LNCAP (cell line): ENCODE measurements at regions not wholly inside any gene's neighbourhood (a gene's known extent, or its start where the extent isn't known, plus 50 kb on each side); places are given as distances from the start of the nearest gene placed in this dataset.

Experiments used
- TF ChIP-seq, protein P1 (sequence below): fragments of 450-650 bp; IDR thresholded peaks from 2 replicates; pipeline ENCODE4 v1.5.1; 2017; ENCODE audit warnings: mild to moderate bottlenecking

DNA sequence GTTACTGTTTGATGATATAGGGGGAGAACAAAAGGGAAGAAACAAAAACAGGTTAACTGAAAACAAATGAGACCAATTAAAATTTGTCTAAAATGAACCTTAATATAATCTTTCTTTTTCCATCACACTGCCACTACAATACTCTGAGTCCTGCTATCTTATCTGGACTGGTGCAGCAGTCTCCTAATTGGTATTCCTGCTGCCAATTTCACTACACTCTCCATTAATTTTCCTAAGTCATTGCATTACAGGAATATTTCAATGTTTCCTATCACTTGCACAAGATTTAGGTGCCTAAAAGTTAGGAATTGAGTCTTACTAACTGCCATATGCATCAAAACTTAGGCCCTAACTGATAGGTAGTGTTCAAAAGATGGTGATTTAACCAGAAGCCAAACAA lies 884.9 kb upstream of the MGAT4C start:
- TF ChIP-seq, protein P1, sequence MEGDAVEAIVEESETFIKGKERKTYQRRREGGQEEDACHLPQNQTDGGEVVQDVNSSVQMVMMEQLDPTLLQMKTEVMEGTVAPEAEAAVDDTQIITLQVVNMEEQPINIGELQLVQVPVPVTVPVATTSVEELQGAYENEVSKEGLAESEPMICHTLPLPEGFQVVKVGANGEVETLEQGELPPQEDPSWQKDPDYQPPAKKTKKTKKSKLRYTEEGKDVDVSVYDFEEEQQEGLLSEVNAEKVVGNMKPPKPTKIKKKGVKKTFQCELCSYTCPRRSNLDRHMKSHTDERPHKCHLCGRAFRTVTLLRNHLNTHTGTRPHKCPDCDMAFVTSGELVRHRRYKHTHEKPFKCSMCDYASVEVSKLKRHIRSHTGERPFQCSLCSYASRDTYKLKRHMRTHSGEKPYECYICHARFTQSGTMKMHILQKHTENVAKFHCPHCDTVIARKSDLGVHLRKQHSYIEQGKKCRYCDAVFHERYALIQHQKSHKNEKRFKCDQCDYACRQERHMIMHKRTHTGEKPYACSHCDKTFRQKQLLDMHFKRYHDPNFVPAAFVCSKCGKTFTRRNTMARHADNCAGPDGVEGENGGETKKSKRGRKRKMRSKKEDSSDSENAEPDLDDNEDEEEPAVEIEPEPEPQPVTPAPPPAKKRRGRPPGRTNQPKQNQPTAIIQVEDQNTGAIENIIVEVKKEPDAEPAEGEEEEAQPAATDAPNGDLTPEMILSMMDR = no peak

DNA sequence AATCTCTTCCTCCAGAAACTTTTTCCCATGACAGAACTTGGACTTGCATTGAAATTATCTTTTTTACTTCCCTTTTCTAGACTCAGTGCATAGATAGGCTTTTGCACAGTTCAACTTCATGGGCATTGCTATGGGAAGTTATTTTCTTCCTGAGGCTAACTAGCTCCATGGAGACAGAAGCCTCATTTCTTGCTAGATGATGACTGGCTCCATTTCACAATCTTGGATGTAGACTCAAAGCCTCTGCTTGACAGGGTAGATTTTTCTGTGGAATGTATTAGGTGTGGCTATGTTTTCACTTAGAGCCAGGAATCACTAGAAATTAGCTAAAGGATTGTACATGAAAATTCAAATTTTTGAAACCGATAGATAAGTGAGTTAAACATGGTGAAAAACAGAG lies 884.1 kb upstream of the MGAT4C start:
- TF ChIP-seq, protein P1 = no peak

DNA sequence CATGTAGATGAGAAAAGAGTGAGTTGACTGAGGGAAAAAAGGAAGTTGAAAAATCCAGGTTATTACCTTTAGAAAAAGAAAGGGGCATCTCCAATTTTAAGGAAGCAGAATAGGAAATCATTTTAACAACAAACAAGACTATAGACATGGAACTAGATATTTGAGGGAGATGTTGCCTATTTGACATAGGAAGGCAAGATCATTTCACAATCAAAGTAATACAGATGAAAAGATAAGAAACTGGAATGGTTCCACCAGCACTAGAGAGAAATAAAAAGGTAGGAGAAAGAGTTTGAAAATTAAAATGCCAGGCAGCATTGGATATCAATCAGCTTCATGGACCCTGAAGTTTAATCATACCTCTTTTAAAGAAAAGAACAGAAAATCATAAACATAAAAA lies 881.0 kb upstream of the MGAT4C start:
- TF ChIP-seq, protein P1 = no peak

DNA sequence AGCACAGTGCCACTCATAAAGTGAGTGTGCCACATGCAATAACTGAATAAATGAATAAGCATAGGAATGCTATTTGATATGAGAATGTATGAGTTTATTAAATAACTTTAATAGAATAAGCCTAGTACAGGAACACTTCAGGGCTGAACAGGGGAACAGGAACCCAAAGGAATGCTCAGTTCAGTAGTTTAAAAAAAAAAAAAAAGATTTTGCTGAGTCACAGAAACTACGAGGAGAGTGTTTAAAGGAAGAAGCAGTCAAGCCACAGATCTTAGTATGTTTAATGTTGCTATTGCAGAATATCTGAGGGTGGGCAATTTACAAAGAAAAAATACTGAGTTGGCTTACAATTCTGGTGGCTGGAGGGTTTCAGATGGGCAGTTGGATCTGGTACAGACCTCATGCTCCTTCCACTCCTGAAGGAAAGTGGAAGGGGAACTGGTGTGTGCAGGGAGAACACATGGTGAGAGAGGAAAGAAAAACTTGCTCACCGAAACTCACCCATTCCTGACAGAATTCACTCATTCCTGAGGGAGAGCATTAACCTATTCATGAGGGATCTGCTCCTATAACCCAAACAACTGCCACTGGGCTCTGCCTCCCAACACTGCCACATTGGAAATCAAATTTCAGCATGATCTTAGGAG lies 880.3 kb upstream of the MGAT4C start:
- TF ChIP-seq, protein P1 = no peak

DNA sequence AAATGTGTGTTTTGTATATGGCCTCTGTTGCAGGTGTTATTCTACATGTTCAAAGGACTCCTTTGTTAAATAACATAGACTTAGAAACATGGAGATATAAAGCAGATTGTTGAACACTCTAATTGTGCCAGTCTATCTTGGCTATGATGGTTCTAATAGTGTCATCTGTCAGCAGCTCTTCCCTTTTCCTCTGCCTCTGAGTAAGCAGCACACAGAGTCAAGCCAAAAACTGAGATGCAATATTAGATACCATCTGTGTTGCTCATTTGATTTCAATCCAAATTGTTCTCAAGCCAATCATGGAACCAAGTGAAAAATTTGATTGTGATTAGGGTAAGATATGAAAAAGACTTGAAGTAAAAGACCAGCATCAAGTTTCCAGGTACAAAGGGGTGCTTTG lies 871.1 kb upstream of the MGAT4C start:
- TF ChIP-seq, protein P1 = no peak

DNA sequence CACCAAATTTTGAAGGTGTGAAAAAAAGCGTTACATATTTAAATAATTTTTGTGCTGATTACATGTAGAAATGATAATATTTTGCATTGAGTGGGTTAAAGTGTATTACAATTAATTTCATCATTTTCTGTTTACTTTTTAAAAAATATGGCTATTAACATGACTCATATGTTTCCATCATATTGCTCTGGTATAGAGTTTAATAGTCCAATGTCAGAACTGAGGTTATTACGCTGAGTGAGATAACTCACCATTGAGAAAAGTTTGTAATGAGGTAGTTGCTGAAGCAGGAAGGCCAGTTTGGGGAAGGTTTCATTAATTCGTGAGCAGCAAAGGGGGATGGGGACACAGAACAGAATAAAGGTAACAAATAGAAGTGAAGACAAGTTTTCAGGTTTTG lies 865.7 kb upstream of the MGAT4C start:
- TF ChIP-seq, protein P1 = no peak

DNA sequence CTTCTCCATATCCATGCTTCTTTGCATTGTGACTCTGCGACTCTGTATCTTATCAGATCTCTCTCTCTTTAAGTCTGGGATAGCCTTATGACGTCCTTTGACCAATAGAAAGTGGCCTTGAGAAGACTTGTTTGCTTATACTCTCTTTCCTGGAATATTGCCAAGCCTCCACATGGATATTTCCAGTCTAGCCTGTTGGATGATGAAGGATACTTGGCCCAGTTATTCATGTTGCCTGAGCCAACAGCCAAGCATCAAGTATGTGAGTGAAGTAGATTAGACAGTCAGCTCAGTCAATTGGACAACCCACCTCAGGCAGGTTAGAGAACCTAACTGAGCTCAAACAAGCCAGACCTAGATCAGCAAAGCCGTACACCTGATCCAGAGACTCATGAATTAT lies 864.2 kb upstream of the MGAT4C start:
- TF ChIP-seq, protein P1 = no peak

DNA sequence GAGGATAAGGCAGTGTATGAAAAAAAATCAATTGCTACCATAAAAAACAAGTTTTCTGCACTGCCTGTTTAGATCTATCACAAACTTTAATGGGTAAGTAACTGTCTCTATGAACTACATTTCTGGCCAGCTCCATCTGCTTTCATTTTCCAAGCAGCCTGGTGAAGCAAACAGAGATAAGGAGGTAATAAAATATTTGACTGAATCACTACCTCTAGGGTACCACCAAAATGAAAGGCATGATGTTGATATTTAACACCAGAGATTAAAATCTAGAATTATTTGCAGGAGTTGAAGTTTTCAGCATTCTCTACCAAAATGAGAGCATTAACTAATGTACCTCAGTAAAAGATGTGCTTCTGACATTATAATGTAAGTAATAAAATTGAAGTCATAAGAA lies 863.5 kb upstream of the MGAT4C start:
- TF ChIP-seq, protein P1 = no peak
